Loucy (cell line): ENCODE measurements at regions not wholly inside any gene's neighbourhood (a gene's known extent, or its start where the extent isn't known, plus 50 kb on each side); places are given as distances from the start of the nearest gene placed in this dataset.

Source experiments
- EZH2phosphoT487 ChIP-seq: fragments of 200-600 bp; IDR thresholded peaks from 2 replicates; pipeline ENCODE4 v1.6.1; 2018; ENCODE audit warnings: antibody characterized with exemption, mild to moderate bottlenecking, moderate library complexity, borderline replicate concordance
- TF ChIP-seq, protein P1 (sequence below): fragments of 200-600 bp; sonication (generic); conservative IDR thresholded peaks from 2 replicates; pipeline ENCODE4 v1.5.1; 2014; ENCODE audit warnings: mild to moderate bottlenecking, antibody characterized with exemption, low read length

DNA sequence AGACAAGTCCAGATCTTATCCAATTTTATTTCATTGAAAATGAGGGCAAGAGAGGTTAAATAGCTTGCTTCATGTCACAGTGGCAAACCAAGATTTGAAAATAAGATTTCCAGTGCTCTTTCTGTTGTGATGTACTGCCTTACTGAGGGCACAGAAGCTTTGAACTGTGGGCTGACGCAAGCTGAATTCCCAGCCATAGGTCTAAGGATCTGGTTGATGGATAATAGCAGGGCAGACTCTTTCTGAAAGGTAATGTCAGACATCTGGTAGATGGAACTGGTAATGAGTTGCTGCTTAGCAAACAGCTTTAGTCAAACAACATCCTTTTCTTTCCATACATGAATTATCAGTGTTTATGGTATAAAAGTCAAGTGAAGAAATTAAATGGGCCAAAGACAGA lies 193.9 kb upstream of the RASGEF1B start:
- TF ChIP-seq, protein P1, sequence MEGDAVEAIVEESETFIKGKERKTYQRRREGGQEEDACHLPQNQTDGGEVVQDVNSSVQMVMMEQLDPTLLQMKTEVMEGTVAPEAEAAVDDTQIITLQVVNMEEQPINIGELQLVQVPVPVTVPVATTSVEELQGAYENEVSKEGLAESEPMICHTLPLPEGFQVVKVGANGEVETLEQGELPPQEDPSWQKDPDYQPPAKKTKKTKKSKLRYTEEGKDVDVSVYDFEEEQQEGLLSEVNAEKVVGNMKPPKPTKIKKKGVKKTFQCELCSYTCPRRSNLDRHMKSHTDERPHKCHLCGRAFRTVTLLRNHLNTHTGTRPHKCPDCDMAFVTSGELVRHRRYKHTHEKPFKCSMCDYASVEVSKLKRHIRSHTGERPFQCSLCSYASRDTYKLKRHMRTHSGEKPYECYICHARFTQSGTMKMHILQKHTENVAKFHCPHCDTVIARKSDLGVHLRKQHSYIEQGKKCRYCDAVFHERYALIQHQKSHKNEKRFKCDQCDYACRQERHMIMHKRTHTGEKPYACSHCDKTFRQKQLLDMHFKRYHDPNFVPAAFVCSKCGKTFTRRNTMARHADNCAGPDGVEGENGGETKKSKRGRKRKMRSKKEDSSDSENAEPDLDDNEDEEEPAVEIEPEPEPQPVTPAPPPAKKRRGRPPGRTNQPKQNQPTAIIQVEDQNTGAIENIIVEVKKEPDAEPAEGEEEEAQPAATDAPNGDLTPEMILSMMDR, result no peak
- TF ChIP-seq EZH2phosphoT487, result no peak
